H9 (cell line): ENCODE measurements at regions not wholly inside any gene's neighbourhood (a gene's known extent, or its start where the extent isn't known, plus 50 kb on each side); places are given as distances from the start of the nearest gene placed in this dataset.

Experiments used
- DNase-seq: peaks from one replicate; pipeline ENCODE4 v3.0.0-alpha.2; 2017
- H2AFZ ChIP-seq: one replicate; pipeline ENCODE4 v1.6.1; 2013; ENCODE audit warnings: mild to moderate bottlenecking, low read length, control low read depth, moderate library complexity
- H2AK5ac ChIP-seq: 2 replicates; pipeline ENCODE4 v1.6.1; 2013; ENCODE audit warnings: low read length, control low read depth, mixed read lengths; ENCODE audit not compliant: insufficient read length
- H2BK120ac ChIP-seq: one replicate; pipeline ENCODE4 v1.6.1; 2013; ENCODE audit warnings: low read depth, mild to moderate bottlenecking, low read length, control low read depth, inconsistent platforms; ENCODE audit not compliant: poor library complexity, severe bottlenecking
- H2BK12ac ChIP-seq: 2 replicates; pipeline ENCODE4 v1.6.1; 2013; ENCODE audit warnings: low read length, control low read depth, mixed read lengths, low read depth; ENCODE audit not compliant: insufficient read length
- H2BK15ac ChIP-seq: 2 replicates; pipeline ENCODE4 v1.6.1; 2013; ENCODE audit warnings: low read depth, low read length, control low read depth
- H2BK20ac ChIP-seq: one replicate; pipeline ENCODE4 v1.6.1; 2013; ENCODE audit warnings: low read depth, mild to moderate bottlenecking, low read length, control low read depth, inconsistent platforms; ENCODE audit not compliant: poor library complexity, severe bottlenecking
- H2BK5ac ChIP-seq: 2 replicates; pipeline ENCODE4 v1.6.1; 2013; ENCODE audit warnings: low read length, control low read depth, mixed read lengths; ENCODE audit not compliant: insufficient read length
- H3K14ac ChIP-seq: 2 replicates; pipeline ENCODE4 v1.6.1; 2013; ENCODE audit warnings: low read length, control low read depth; ENCODE audit not compliant: insufficient read depth
- H3K18ac ChIP-seq: 2 replicates; pipeline ENCODE4 v1.6.1; 2013; ENCODE audit warnings: low read depth, mild to moderate bottlenecking, mixed read lengths, low read length, control low read depth; ENCODE audit not compliant: insufficient read length
- H3K23ac ChIP-seq: 2 replicates; pipeline ENCODE4 v1.6.1; 2013; ENCODE audit warnings: low read length, control low read depth, mixed read lengths, low read depth; ENCODE audit not compliant: insufficient read length
- H3K23me2 ChIP-seq: 2 replicates; pipeline ENCODE4 v1.6.1; 2013; ENCODE audit warnings: low read depth, mild to moderate bottlenecking, mixed read lengths, low read length, control low read depth; ENCODE audit not compliant: insufficient read length, poor library complexity, severe bottlenecking
- H3K27ac ChIP-seq: 2 replicates; pipeline ENCODE4 v1.5.1; 2013; ENCODE audit warnings: low read length, control low read depth, mixed read lengths, low read depth; ENCODE audit not compliant: insufficient read length
- H3K27me3 ChIP-seq: 2 replicates; pipeline ENCODE4 v1.6.1; 2013; ENCODE audit warnings: low read length, control low read depth, inconsistent platforms; ENCODE audit not compliant: insufficient read depth
- H3K4ac ChIP-seq: 2 replicates; pipeline ENCODE4 v1.6.1; 2013; ENCODE audit warnings: low read depth, mild to moderate bottlenecking, control low read depth, inconsistent platforms, low read length, moderate library complexity
- H3K4me1 ChIP-seq: 2 replicates; pipeline ENCODE4 v1.6.1; 2013; ENCODE audit warnings: low read length, control low read depth, inconsistent platforms; ENCODE audit not compliant: insufficient read depth
- H3K4me2 ChIP-seq: 2 replicates; pipeline ENCODE4 v1.6.1; 2013; ENCODE audit warnings: low read length, control low read depth, mixed read lengths; ENCODE audit not compliant: insufficient read length, insufficient read depth
- H3K56ac ChIP-seq: 2 replicates; pipeline ENCODE4 v1.6.1; 2013; ENCODE audit warnings: low read depth, mild to moderate bottlenecking, mixed read lengths, low read length, control low read depth; ENCODE audit not compliant: insufficient read length
- H3K79me1 ChIP-seq: 2 replicates; pipeline ENCODE4 v1.6.1; 2013; ENCODE audit warnings: low read depth, mild to moderate bottlenecking, moderate library complexity, low read length, control low read depth, inconsistent platforms; ENCODE audit not compliant: insufficient read depth, poor library complexity, severe bottlenecking
- H3K79me2 ChIP-seq: 2 replicates; pipeline ENCODE4 v1.6.1; 2013; ENCODE audit warnings: low read length, control low read depth, inconsistent platforms; ENCODE audit not compliant: insufficient read depth
- H3K9ac ChIP-seq: 2 replicates; pipeline ENCODE4 v1.6.1; 2013; ENCODE audit warnings: low read length, control low read depth, mixed read lengths; ENCODE audit not compliant: insufficient read length; ENCODE audit errors: extremely low read depth
- H3K9me3 ChIP-seq: one replicate; pipeline ENCODE4 v1.6.1; 2013; ENCODE audit warnings: low read depth, low read length, inconsistent platforms; ENCODE audit not compliant: control insufficient read depth
- H3T11ph ChIP-seq: one replicate; pipeline ENCODE4 v1.6.1; 2013; ENCODE audit warnings: mild to moderate bottlenecking, low read length, control low read depth, inconsistent platforms
- H4K20me1 ChIP-seq: one replicate; pipeline ENCODE4 v1.6.1; 2013; ENCODE audit not compliant: control insufficient read depth, insufficient read length, insufficient read depth
- H4K5ac ChIP-seq: 2 replicates; pipeline ENCODE4 v1.6.1; 2013; ENCODE audit warnings: low read depth, mild to moderate bottlenecking, mixed read lengths, low read length, control low read depth; ENCODE audit not compliant: insufficient read length
- H4K8ac ChIP-seq: replicated peaks from 2 replicates; pipeline ENCODE4 v1.6.1; 2013; ENCODE audit warnings: low read length, control low read depth, mixed read lengths, low read depth; ENCODE audit not compliant: insufficient read length
- H4K91ac ChIP-seq: 2 replicates; pipeline ENCODE4 v1.6.1; 2013; ENCODE audit warnings: low read depth, mild to moderate bottlenecking, moderate library complexity, mixed read lengths, low read length, control low read depth; ENCODE audit not compliant: insufficient read length
- H3K27ac Mint-ChIP-seq, 3 experiments: 2 replicates in 2 of 3; 3 replicates in 1 of 3; pipeline ENCODE4 v1.8.0; 2020 to 2021; ENCODE audit warnings: mixed read lengths in 3 of 3, mild to moderate bottlenecking in 1 of 3, moderate library complexity in 1 of 3
- H3K27me3 Mint-ChIP-seq: 2 replicates; pipeline ENCODE4 v1.8.0; 2021; ENCODE audit warnings: low read depth, mild to moderate bottlenecking, moderate library complexity, mixed read lengths
- H3K36me3 Mint-ChIP-seq, 3 experiments: 2 replicates in 2 of 3; 3 replicates in 1 of 3; pipeline ENCODE4 v1.8.0; 2020 to 2021; ENCODE audit warnings: low read depth in 3 of 3, mixed read lengths in 3 of 3; ENCODE audit not compliant: insufficient read depth in 1 of 3
- H3K4me1 Mint-ChIP-seq, 2 experiments: 2 replicates each; pipeline ENCODE4 v1.8.0; 2020; ENCODE audit warnings: mixed read lengths in 2 of 2
- H3K4me3 Mint-ChIP-seq, 2 experiments: 2 replicates in 1 of 2; 3 replicates in 1 of 2; pipeline ENCODE4 v1.8.0; 2020 to 2021; ENCODE audit warnings: mild to moderate bottlenecking in 2 of 2, mixed read lengths in 2 of 2, moderate library complexity in 1 of 2
- H3K9me3 Mint-ChIP-seq, 2 experiments: 2 replicates in 1 of 2; 3 replicates in 1 of 2; pipeline ENCODE4 v1.8.0; 2020; ENCODE audit warnings: mild to moderate bottlenecking in 2 of 2, mixed read lengths in 2 of 2, moderate library complexity in 1 of 2
- CTCF ChIP-seq: fragments of 200-600 bp; sonication (generic); conservative IDR thresholded peaks from 3 replicates; pipeline ENCODE4 v1.8.0; 2021; ENCODE audit warnings: antibody characterized with exemption, mild to moderate bottlenecking
- WGBS: extraction: QIAGEN DNeasy Blood & Tissue Kit; methylation state at CpG from one replicate; pipeline ENCODE4 v1.1.7; 2013; ENCODE audit warnings: missing lambda C conversion rate, low lambda C conversion rate, mixed read lengths; ENCODE audit not compliant: insufficient read length; ENCODE audit errors: extremely low coverage; 5-methylcytosine and 5-hydroxymethylcytosine counted together

- H4K20me1 ChIP-seq, result no peaks in the 10 kb centered on the region
- no peak overlapping the region for H3K27ac ChIP-seq
- H3K4me1 ChIP-seq, result no peaks in the 10 kb centered on the region
- no CpG with 5 or more reads among the region's 1 CpG for WGBS
- peaks cover 7 to 9% of the 10 kb centered on the region in 2 experiments; a peak in 3 of 5 replicates for H3K9me3 Mint-ChIP-seq
- no peak overlapping the region for H2BK20ac ChIP-seq
- H3T11ph ChIP-seq, result no peak overlapping the region
- H4K5ac ChIP-seq, result no peak overlapping the region
- H3K18ac ChIP-seq, result no peak overlapping the region
- no peak overlapping the region for H2BK5ac ChIP-seq
- H2BK12ac ChIP-seq, result no peak overlapping the region
- no peaks in the 10 kb centered on the region for H3K27me3 ChIP-seq
- no peak overlapping the region for H4K8ac ChIP-seq
- no peaks in the 10 kb centered on the region for H3K79me1 ChIP-seq
- no peak overlapping the region for H3K27ac Mint-ChIP-seq
- no peak overlapping the region for H3K14ac ChIP-seq
- H3K4ac ChIP-seq, result no peak overlapping the region
- H3K4me1 Mint-ChIP-seq, result peaks cover 0 to 5% of the 10 kb centered on the region in 2 experiments; a peak in 1 of 4 replicates
- H3K23ac ChIP-seq, result no peak overlapping the region
- DNase-seq, result no peak
- H3K27me3 Mint-ChIP-seq, result no peaks in the 10 kb centered on the region
- no peak overlapping the region for H3K4me2 ChIP-seq
- H3K23me2 ChIP-seq, result no peaks in the 10 kb centered on the region
- H2AFZ ChIP-seq, result no peak overlapping the region
- H3K79me2 ChIP-seq, result no peaks in the 10 kb centered on the region
- no peak overlapping the region for H4K91ac ChIP-seq
- peaks cover 0 to 4% (median 4%) of the 10 kb centered on the region in 3 experiments; a peak in 3 of 7 replicates for H3K36me3 Mint-ChIP-seq
- no peak for TF ChIP-seq CTCF
- no peak overlapping the region for H3K4me3 Mint-ChIP-seq
- H2AK5ac ChIP-seq, result no peak overlapping the region
- H2BK120ac ChIP-seq, result no peak overlapping the region
- no peak overlapping the region for H3K56ac ChIP-seq
- H3K9me3 ChIP-seq, result no peaks in the 10 kb centered on the region
- H3K9ac ChIP-seq, result no peak overlapping the region
- H2BK15ac ChIP-seq, result no peak overlapping the region
These were observed 181.2 kb upstream of the PPP3CA start for GRCh38 chr4:101528526-101528925.
